ENCODE measurements at regions not wholly inside any gene's neighbourhood (a gene's known extent, or its start where the extent isn't known, plus 50 kb on each side); places are given as distances from the start of the nearest gene placed in this dataset.

GRCh38 chr14:25757364-25757763, 707.4 kb upstream of the STXBP6 start (continued):
- TF ChIP-seq, protein P1, sequence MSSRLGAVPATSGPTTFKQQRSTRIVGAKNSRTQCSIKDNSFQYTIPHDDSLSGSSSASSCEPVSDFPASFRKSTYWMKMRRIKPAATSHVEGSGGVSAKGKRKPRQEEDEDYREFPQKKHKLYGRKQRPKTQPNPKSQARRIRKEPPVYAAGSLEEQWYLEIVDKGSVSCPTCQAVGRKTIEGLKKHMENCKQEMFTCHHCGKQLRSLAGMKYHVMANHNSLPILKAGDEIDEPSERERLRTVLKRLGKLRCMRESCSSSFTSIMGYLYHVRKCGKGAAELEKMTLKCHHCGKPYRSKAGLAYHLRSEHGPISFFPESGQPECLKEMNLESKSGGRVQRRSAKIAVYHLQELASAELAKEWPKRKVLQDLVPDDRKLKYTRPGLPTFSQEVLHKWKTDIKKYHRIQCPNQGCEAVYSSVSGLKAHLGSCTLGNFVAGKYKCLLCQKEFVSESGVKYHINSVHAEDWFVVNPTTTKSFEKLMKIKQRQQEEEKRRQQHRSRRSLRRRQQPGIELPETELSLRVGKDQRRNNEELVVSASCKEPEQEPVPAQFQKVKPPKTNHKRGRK (tag; IDR thresholded peaks at IDR 0.05) = no peak
- no peak for TF ChIP-seq XRCC5 (IDR thresholded peaks at IDR 0.05; ENCODE audit: low read depth, low read length)
- no peak for TF ChIP-seq L3MBTL2 (IDR thresholded peaks at IDR 0.05)
- no peak for TF ChIP-seq SMARCB1 (IDR thresholded peaks at IDR 0.05; ENCODE audit: insufficient read length, low read depth)
- TF ChIP-seq KDM4B (IDR thresholded peaks at IDR 0.05; ENCODE audit: borderline replicate concordance in 2 of 2, low read depth in 1 of 2) = no peak
- TF ChIP-seq ZBTB8A (IDR thresholded peaks at IDR 0.05; ENCODE audit: partially characterized antibody) = no peak
- TF ChIP-seq CEBPG (CRISPR knock-in tag; IDR thresholded peaks at IDR 0.05) = no peak
- TF ChIP-seq CEBPG (tag; conservative IDR thresholded peaks at IDR 0.05 in 1 of 2, IDR thresholded peaks at IDR 0.05 in 1 of 2) = no peak

GRCh38 chr14:25756876-25757275, 706.9 kb upstream of the STXBP6 start:
- FAIRE-seq (no peak), DNase-seq (ENCODE audit: extremely low read depth in 1 of 4, low spot score in 3 of 4) (no peak), ATAC-seq (no peak)
- no peaks in the 10 kb centered on the region for H4K20me1 ChIP-seq (replicated peaks; ENCODE audit: control insufficient read depth, insufficient read depth, low read length)
- no peaks in the 10 kb centered on the region for H3K9me1 ChIP-seq (ENCODE audit: control insufficient read depth, insufficient read depth, low read length)
- in situ Hi-C loops (cut with MboI) (no loop called here), intact Hi-C loops (cut with micrococcal nuclease) (no loop called here)
- H3K9ac ChIP-seq (ENCODE audit: insufficient read depth in 1 of 2, low read depth in 2 of 2, low read length in 2 of 2) = no peak overlapping the region
- ChIA-PET CTCF (ENCODE audit: low intra/inter-chr PET ratio) (no interaction called here), POLR2A (no interaction called here)
- H2AFZ ChIP-seq (ENCODE audit: low read depth, low read length) = no peak overlapping the region
- H3K9me3 ChIP-seq (replicated peaks; ENCODE audit: control insufficient read depth, insufficient read depth, low read depth, low read length) = no peaks in the 10 kb centered on the region
- no peaks in the 10 kb centered on the region for H3K79me2 ChIP-seq (ENCODE audit: control insufficient read depth, insufficient read depth, low read length)
- H3K4me3 ChIP-seq = no peak overlapping the region
- WGBS (ENCODE audit: insufficient coverage, low coverage, missing lambda C conversion rate) = 0% methylated on average over 2 of the region's 4 CpGs
- no peaks in the 10 kb centered on the region for H3K36me3 ChIP-seq (ENCODE audit: control insufficient read depth, insufficient read depth, low read length)
- H3K27ac ChIP-seq (ENCODE audit: extremely low read depth, low read depth, low read length) = no peak overlapping the region
- no TSS peak for BruUV-seq (replicated peaks)
- H3K4me2 ChIP-seq (ENCODE audit: insufficient read depth, low read length) = no peak overlapping the region
- H3K27me3 ChIP-seq (ENCODE audit: control insufficient read depth in 2 of 2, insufficient read depth in 2 of 2, low read length in 2 of 2) = no peaks in the 10 kb centered on the region
- no peaks in the 10 kb centered on the region for H3K4me1 ChIP-seq (replicated peaks in 1 of 2; ENCODE audit: control insufficient read depth in 2 of 2, insufficient read depth in 2 of 2, low read length in 2 of 2)
- TF ChIP-seq NCOA1 (IDR thresholded peaks at IDR 0.05; ENCODE audit: low read depth) = no peak
- no peak for TF ChIP-seq ZNF586 (CRISPR knock-in tag; conservative IDR thresholded peaks at IDR 0.05)
- no peak for TF ChIP-seq RHOXF2B (CRISPR knock-in tag; conservative IDR thresholded peaks at IDR 0.05)
- no peak for TF ChIP-seq USF1 (CRISPR knock-in tag; IDR thresholded peaks at IDR 0.05)
- no peak for TF ChIP-seq BCLAF1 (IDR thresholded peaks at IDR 0.05; ENCODE audit: borderline replicate concordance in 1 of 2, control insufficient read depth in 1 of 2, low read depth in 2 of 2, low read length in 1 of 2)
- TF ChIP-seq ZBED1 (IDR thresholded peaks at IDR 0.05) = no peak
- TF ChIP-seq THAP7 (CRISPR knock-in tag; IDR thresholded peaks at IDR 0.05) = no peak
- TF ChIP-seq ZFX (CRISPR knock-in tag; IDR thresholded peaks at IDR 0.05) = no peak

Measured in K562 (cell line).